Omental fat pad (tissue), 3 donors: ENCODE measurements at regions not wholly inside any gene's neighbourhood (a gene's known extent, or its start where the extent isn't known, plus 50 kb on each side); places are given as distances from the start of the nearest gene placed in this dataset.
"Not testable (repeated sequence)": the region's sequence is repeated elsewhere in the genome, so short reads cannot be mapped to it uniquely, and the experiment has no call there.

Experiments used
- ATAC-seq: fragments of 150-250 bp; one replicate; pipeline ENCODE4 v1.9.1; 2016; ENCODE audit warnings: mild to moderate bottlenecking, moderate library complexity; ENCODE audit not compliant: low FRiP score
- DNase-seq: peaks from one replicate; pipeline ENCODE4 v3.0.0-alpha.2; 2019; ENCODE audit warnings: low spot score
- TF ChIP-seq, protein P1 (sequence below), 3 donors: fragments of 450-650 bp; IDR thresholded peaks; one replicate each; pipeline ENCODE4 v1.5.1; 2016 to 2017; ENCODE audit warnings: antibody characterized with exemption in 3 of 3, mild to moderate bottlenecking in 3 of 3, moderate library complexity in 2 of 3

DNA sequence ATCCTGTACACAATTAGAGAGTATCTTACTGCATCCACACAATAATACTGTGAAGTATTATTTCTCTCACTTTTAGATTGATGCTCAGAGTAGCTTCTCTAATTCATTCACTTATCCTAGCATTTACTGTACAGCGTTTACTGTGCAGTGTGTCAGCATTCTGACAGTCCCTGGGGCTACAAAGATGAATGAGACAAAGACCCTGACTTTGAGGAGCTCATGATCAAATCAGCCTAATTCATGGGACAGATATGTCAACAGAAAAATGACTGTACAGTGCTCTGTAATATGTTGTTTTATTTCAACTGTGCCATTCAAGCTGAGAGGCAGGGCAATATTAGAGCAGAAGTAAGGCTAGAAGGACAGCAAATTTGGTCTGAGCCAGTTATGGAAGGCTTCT lies 152.5 kb downstream of the ZNF648 start:
- TF ChIP-seq, protein P1, sequence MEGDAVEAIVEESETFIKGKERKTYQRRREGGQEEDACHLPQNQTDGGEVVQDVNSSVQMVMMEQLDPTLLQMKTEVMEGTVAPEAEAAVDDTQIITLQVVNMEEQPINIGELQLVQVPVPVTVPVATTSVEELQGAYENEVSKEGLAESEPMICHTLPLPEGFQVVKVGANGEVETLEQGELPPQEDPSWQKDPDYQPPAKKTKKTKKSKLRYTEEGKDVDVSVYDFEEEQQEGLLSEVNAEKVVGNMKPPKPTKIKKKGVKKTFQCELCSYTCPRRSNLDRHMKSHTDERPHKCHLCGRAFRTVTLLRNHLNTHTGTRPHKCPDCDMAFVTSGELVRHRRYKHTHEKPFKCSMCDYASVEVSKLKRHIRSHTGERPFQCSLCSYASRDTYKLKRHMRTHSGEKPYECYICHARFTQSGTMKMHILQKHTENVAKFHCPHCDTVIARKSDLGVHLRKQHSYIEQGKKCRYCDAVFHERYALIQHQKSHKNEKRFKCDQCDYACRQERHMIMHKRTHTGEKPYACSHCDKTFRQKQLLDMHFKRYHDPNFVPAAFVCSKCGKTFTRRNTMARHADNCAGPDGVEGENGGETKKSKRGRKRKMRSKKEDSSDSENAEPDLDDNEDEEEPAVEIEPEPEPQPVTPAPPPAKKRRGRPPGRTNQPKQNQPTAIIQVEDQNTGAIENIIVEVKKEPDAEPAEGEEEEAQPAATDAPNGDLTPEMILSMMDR (IDR thresholded peaks at IDR 0.05) = no peak
- ATAC-seq = no peak
- DNase-seq = no peak

DNA sequence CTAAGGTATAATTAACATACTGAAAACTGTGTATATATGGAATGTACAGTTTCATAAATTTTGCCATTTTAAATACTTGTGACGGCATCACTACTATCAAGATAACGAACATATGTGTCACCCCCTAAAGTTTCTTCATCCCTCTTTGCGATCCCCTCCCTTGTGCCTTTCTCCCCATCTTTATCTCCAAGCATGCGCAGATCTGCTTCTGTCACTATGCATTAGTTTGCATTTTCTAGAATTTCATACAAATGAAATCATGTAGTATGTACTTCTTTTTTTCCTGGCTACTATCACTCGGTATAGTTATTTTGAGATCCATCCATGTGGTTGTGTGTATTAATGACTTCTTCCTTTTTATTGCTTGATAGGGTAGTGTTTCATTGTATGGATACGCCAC lies 154.9 kb downstream of the ZNF648 start:
- no peak for DNase-seq
- ATAC-seq = no peak
- TF ChIP-seq, protein P1 (IDR thresholded peaks at IDR 0.05) = no peak

DNA sequence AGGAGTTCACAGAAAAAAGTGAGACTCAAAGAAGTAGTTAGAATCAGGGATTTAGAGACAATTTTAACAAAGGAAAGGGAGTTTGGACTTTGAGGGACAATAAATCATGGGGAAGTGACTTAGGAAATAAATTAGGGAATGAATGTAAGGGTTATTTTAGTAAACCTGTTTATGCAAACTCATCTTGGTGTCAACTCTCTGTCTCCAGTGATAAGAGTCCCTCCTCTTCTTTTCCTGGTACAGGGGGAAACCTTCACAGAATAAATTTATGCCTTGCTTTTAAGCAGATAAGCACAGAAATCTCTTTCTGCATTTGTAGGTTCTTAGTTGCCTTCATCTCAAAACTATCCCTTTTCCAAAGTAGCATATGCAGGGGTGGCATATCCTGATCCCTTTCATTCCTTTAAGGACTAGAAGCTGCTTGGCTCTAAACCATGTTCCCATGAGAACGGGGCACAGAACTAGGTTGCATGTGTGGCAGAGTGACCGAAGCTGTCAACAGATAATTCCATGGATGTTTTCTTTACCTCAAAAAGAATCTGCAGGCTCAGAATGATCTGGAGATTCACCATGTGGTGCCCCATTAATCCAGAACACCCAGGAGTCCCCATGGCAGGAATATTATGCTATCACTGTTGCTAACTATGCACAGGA lies 155.4 kb downstream of the ZNF648 start:
- DNase-seq = no peak
- ATAC-seq = no peak
- TF ChIP-seq, protein P1 (IDR thresholded peaks at IDR 0.05) = no peak

DNA sequence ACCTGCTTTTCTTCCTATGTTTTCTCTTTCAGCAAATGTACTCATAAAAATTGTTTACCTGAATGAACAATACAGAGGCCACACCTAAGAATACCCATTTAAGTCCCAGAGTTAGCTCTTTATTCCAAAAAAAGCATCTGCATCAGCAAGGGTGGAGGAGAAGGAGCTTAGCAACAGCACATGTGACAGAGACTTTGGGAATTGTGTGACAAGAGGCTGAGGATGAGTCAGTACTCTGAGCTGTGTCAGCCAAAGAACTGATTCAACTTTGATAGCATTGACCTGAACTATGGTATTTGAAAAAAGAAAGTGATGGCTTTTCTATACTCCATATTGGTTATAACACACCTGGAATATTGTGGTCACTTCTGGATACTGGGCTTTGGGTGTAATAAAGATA lies 162.7 kb downstream of the ZNF648 start:
- TF ChIP-seq, protein P1 (IDR thresholded peaks at IDR 0.05) = no peak
- no peak for DNase-seq
- ATAC-seq = no peak

DNA sequence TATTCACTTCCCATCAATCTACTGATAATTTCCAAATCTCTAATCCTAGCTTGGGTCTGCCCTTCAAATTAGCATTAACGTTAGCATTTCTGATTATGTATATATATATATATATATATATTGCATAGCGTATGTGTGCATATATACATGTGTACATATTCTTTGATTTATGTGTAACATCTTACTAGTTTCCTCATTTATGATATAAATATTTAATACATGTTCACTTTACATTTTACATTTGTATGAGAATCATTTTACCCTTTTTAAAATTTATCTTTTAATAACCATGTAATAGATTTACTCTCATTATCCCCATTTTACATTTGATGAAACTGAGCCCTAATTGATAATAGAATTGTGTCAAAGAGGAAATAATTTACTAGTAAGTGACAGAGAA lies 164.7 kb downstream of the ZNF648 start:
- TF ChIP-seq, protein P1 (IDR thresholded peaks at IDR 0.05) = no peak
- no peak for ATAC-seq

DNA sequence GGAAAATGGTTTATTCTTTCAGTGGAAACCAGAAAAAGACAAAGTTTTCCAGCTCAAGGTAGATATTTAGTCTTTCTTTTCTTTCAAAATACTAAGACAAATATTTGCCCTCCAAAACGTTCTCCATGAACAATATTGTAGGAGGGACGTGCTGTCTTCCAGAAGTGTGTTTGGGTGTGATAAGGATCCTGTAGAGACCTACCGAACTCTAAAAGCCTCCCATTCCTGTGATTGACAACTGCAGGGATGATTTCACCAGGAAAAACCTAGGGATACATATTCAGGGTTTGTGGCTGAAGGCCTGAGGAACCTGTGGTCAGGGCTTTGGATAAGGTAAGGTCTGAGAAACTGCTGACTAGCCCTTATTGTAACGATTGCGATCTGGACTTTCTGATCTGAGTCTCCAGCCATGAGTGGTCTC lies 167.1 kb downstream of the ZNF648 start:
- TF ChIP-seq, protein P1 (IDR thresholded peaks at IDR 0.05) = no peak
- DNase-seq (no peak), ATAC-seq (no peak)

More for the DNA sequence above, 164.7 kb downstream of the ZNF648 start:
- no peak for DNase-seq

DNA sequence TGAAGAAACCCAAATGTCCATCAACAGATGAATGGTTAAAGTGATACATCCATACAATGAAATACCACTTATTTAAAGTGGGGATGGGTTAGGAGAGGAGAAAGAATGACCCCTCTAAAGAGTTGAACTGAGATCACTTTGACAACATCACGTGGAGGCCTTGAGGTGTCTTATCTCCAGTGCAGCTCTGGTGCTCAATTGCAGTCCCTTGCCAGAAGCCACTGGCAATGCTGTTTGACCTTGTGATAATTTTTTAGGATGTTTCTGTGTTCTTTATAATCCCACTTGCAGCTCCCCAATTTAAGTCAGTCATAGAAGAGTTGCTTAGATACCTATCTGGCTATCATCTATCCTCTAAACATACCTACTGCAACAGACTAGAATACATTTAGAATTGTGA lies 167.6 kb downstream of the ZNF648 start:
- DNase-seq (no peak), ATAC-seq (no peak)
- TF ChIP-seq, protein P1 (IDR thresholded peaks at IDR 0.05) = no peak

DNA sequence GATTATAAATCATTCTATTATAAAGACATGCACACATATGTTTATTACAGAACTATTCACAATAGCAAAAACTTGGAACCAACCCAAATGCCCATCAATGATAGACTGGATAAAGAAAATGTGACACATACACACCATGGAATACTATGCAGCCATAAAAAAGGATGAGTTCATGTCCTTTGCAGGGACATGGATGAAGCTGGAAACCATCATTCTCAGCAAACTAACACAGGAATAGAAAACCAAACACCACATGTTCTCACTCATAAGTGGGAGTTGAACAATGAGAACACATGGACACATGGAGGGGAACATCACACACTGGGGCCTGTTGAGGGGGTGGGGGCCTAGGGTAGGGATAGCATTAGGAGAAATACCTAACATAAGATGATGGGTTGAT lies 168.4 kb downstream of the ZNF648 start:
- ATAC-seq, DNase-seq: not testable (repeated sequence)
